Stomach (tissue), 8 donors: ENCODE measurements at regions not wholly inside any gene's neighbourhood (a gene's known extent, or its start where the extent isn't known, plus 50 kb on each side); places are given as distances from the start of the nearest gene placed in this dataset.

Experiments
- DNase-seq, 2 donors: peaks; one replicate each; pipeline versions ENCODE4 v3.0.0 to v3.0.0-alpha.2; 2013 to 2019
- H3K27ac ChIP-seq, 5 donors: fragments of 200-600 bp in 4 of 5; sonication (generic) in 4 of 5; one replicate each; pipeline ENCODE4 v1.5.1; 2013 to 2019; ENCODE audit warnings: mild to moderate bottlenecking in 1 of 5, moderate library complexity in 1 of 5
- H3K27me3 ChIP-seq, 3 donors: fragments of 200-600 bp; sonication (generic); one replicate each; pipeline ENCODE4 v1.5.1; 2017 to 2019; ENCODE audit warnings: mixed run types in 1 of 3
- H3K36me3 ChIP-seq, 4 donors: fragments of 200-600 bp; sonication (generic); 1 replicate in 3 of 4; 2 replicates in 1 of 4; pipeline ENCODE4 v1.5.1; 2016 to 2019
- H3K4me1 ChIP-seq, 4 donors: fragments of 200-600 bp; sonication (generic); one replicate each; pipeline ENCODE4 v1.5.1; 2016 to 2019
- H3K4me3 ChIP-seq, 4 donors: fragments of 200-600 bp; sonication (generic) in 3 of 4; one replicate each; pipeline ENCODE4 v1.5.1; 2016 to 2019; ENCODE audit warnings: mild to moderate bottlenecking in 1 of 4
- H3K9me3 ChIP-seq, 4 donors: fragments of 200-600 bp; sonication (generic); one replicate each; pipeline ENCODE4 v1.5.1; 2016 to 2019
- CTCF ChIP-seq, 7 experiments: fragments of 450-650 bp in 4 of 7; fragments of 200-600 bp in 3 of 7; sonication (generic) in 3 of 7; IDR thresholded peaks; one replicate each; pipeline ENCODE4 v1.5.1; 2016 to 2019; ENCODE audit warnings: antibody characterized with exemption in 7 of 7, control low read depth in 2 of 7, mild to moderate bottlenecking in 1 of 7
- EP300 ChIP-seq: sonication (generic); formaldehyde crosslinking; IDR thresholded peaks from one replicate; pipeline ENCODE4 v1.6.1; 2017; ENCODE audit warnings: antibody characterized with exemption
- POLR2A ChIP-seq, 4 donors: fragments of 450-650 bp; IDR thresholded peaks; one replicate each; pipeline ENCODE4 v1.6.1; 2016; ENCODE audit warnings: antibody characterized with exemption in 4 of 4, control low read depth in 2 of 4, mild to moderate bottlenecking in 1 of 4, moderate library complexity in 1 of 4
- POLR2AphosphoS5 ChIP-seq, 3 donors: sonication (generic); formaldehyde crosslinking; IDR thresholded peaks; one replicate each; pipeline ENCODE4 v1.6.1; 2016; ENCODE audit warnings: antibody characterized with exemption in 3 of 3
- WGBS, 5 donors: extraction: QIAGEN DNeasy Blood & Tissue Kit in 3 of 5; methylation state at CpG; one replicate each; pipeline versions ENCODE4 v1.1.5 to v1.1.7; 2013 to 2018; 5-methylcytosine and 5-hydroxymethylcytosine counted together
- intact Hi-C: fragments of 100-400 bp; cut with DNase I; formaldehyde crosslinking; loops from one replicate; pipeline ENCODE4 v1.15.1; 2023; ENCODE audit warnings: low total_unique reads
- donor health status: healthy with polysubstance abuse.
- donor health status: Bipolar disorder and iron deficiency.
- donor health status: healthy.

GRCh38 chr13:75935805-75936204, 299.7 kb downstream of the LMO7 start:
- WGBS, 5 donors: 73 to 94% (median 93%) methylated on average over 2 of the region's 2 CpGs
- no peaks in the 10 kb centered on the region for H3K27me3 ChIP-seq
- intact Hi-C loops: no loop called here
- TF ChIP-seq POLR2A (IDR thresholded peaks at IDR 0.05) (no peak), POLR2AphosphoS5 (IDR thresholded peaks at IDR 0.05) (no peak), EP300 (no peak), CTCF (IDR thresholded peaks at IDR 0.05) (no peak)
- H3K27ac ChIP-seq: no peak overlapping the region
- no peak for DNase-seq
- H3K4me1 ChIP-seq: peaks cover 0 to 5% (median 0%) of the 10 kb centered on the region in 4 donors
- H3K4me3 ChIP-seq: no peak overlapping the region
- H3K9me3 ChIP-seq: no peaks in the 10 kb centered on the region
- H3K36me3 ChIP-seq: no peaks in the 10 kb centered on the region

- intact Hi-C loops: no loop called here
Measured at GRCh38 chr13:75934889-75935288, 298.8 kb downstream of the LMO7 start.

DNA sequence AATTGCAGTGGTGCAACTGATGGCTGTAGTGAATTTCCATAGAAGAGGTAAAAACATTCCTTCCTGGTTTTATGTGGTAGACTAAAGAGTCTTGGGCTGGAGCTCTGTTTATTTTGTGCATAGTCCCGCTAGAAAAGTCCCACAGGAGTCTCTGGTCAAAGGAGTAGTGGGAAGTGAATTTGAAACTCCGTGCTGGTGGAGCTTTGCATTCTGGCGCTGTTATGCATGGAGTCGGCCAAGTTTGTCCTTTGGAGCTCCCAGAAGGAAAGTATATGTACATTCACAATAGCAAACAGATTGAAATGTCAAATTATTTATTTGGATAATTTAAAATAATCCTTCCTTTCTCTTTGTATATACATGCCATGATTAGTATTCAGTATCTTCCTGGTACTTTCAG, 296.5 kb downstream of the LMO7 start:
- Histone ChIP-seq H3K27ac (no peak overlapping the region), H3K4me3 (no peak overlapping the region), H3K9me3 (peaks cover 0 to 8% (median 0%) of the 10 kb centered on the region in 4 donors), H3K4me1 (no peaks in the 10 kb centered on the region), H3K36me3 (no peaks in the 10 kb centered on the region), H3K27me3 (no peaks in the 10 kb centered on the region)
- WGBS, 5 donors: 64 to 74% (median 72%) methylated on average over 4 of the region's 4 CpGs
- intact Hi-C loops: no loop called here
- no peak for TF ChIP-seq POLR2A (IDR thresholded peaks at IDR 0.05)
- TF ChIP-seq CTCF (IDR thresholded peaks at IDR 0.05): no peak
- peak in 1 of 2 donors; percentile 20 for DNase-seq

More at GRCh38 chr13:75934889-75935288, 298.8 kb downstream of the LMO7 start:
- Histone ChIP-seq H3K4me3 (no peak overlapping the region), H3K36me3 (no peaks in the 10 kb centered on the region), H3K9me3 (no peaks in the 10 kb centered on the region), H3K4me1 (peaks cover 0 to 5% (median 0%) of the 10 kb centered on the region in 4 donors), H3K27me3 (no peaks in the 10 kb centered on the region), H3K27ac (no peak overlapping the region)
- WGBS, 5 donors: 48 to 60% (median 52%) methylated on average over 1 of the region's 1 CpG
- TF ChIP-seq POLR2A (IDR thresholded peaks at IDR 0.05) (no peak), EP300 (no peak)
- DNase-seq: no peak

GRCh38 chr13:75931116-75931515, 295.0 kb downstream of the LMO7 start:
- H3K27ac ChIP-seq: no peak overlapping the region
- WGBS, 5 donors: 67 to 96% (median 86%) methylated on average over 1 of the region's 1 CpG

More at GRCh38 chr13:75931116-75931515, 295.0 kb downstream of the LMO7 start:
- Histone ChIP-seq H3K9me3 (peaks cover 0 to 8% (median 0%) of the 10 kb centered on the region in 4 donors), H3K4me3 (no peak overlapping the region), H3K36me3 (no peaks in the 10 kb centered on the region), H3K4me1 (no peaks in the 10 kb centered on the region), H3K27me3 (no peaks in the 10 kb centered on the region)
- intact Hi-C loops: no loop called here
- no peak for TF ChIP-seq EP300
- no peak for TF ChIP-seq POLR2AphosphoS5 (IDR thresholded peaks at IDR 0.05)
- no peak for TF ChIP-seq CTCF (IDR thresholded peaks at IDR 0.05)
- no peak for TF ChIP-seq POLR2A (IDR thresholded peaks at IDR 0.05)
- DNase-seq: no peak
